HEK293 (cell line): ENCODE measurements at regions not wholly inside any gene's neighbourhood (a gene's known extent, or its start where the extent isn't known, plus 50 kb on each side); places are given as distances from the start of the nearest gene placed in this dataset.

ENCODE experiments used
- CTCF ChIP-seq: fragments of 450-650 bp; formaldehyde crosslinking; IDR thresholded peaks from 2 replicates; pipeline ENCODE4 v1.5.1; 2016; ENCODE audit warnings: missing biosample characterization, missing genetic modification characterization
- REST ChIP-seq: fragments of 450-650 bp; formaldehyde crosslinking; IDR thresholded peaks from 2 replicates; pipeline ENCODE4 v1.5.1; 2016; ENCODE audit warnings: missing biosample characterization, missing genetic modification characterization
- SP7 ChIP-seq: fragments of 450-650 bp; formaldehyde crosslinking; IDR thresholded peaks from 2 replicates; pipeline ENCODE4 v1.5.1; 2016; ENCODE audit warnings: missing biosample characterization, missing genetic modification characterization
- ZNF18 ChIP-seq: fragments of 450-650 bp; formaldehyde crosslinking; IDR thresholded peaks from 2 replicates; pipeline ENCODE4 v1.5.1; 2016; ENCODE audit warnings: missing biosample characterization, missing genetic modification characterization
- ZNF76 ChIP-seq: fragments of 450-650 bp; formaldehyde crosslinking; IDR thresholded peaks from 2 replicates; pipeline ENCODE4; 2016; ENCODE audit warnings: low read depth, missing biosample characterization, missing genetic modification characterization, borderline replicate concordance

- no peak for TF ChIP-seq ZNF18 (tag by site-specific recombination)
- TF ChIP-seq SP7 (tag by site-specific recombination), result no peak
- no peak for TF ChIP-seq CTCF (tag by site-specific recombination)
- TF ChIP-seq ZNF76 (tag by site-specific recombination), result no peak
- TF ChIP-seq REST (tag by site-specific recombination), result no peak
Observed at GRCh38 chr6:141421378-141421777, 711.3 kb upstream of the GJE1 start.
